ENCODE measurements at regions not wholly inside any gene's neighbourhood (a gene's known extent, or its start where the extent isn't known, plus 50 kb on each side); places are given as distances from the start of the nearest gene placed in this dataset.

DNA sequence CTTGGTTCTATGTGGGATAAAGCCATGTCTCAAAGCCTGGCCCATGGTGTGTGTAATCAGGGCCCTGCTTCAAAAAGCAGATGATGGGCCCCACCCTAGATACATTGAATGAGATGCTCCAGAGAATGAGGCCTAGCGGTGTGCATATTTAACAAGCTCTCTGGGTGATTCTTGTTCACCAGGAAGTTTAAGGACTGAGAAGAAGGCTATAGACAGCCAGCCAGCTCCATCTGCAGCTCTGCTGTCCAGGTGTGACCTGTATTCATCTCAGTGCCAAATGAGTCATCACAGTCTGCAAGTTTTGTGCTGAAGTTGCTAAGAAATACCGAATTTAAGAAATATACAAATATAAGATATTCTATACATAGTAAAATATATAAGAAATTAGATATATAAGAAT is 182.0 kb upstream of the RUNX1 start:
- no peak for DNase-seq

DNA sequence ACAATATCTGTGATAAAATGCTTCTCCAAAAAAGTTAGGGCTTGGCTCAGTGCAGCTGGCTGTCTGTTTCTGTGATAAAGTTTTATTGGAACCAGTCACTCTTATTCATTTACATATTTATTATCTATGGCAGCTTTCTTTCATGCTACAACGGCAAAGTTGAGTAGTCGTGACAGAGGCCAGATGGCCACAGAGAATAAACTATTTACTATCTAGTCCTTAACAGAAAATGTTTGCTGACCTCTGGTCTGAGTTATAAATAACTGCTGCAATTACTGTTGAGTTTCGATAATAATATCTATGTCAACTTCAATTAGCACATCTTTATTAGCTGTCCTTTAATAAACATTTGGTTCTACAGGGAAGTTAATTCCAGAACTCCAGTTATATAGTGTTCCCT is 180.2 kb upstream of the RUNX1 start:
- DNase-seq, result no peak

GRCh38 chr21:35227786-35228185 is 178.7 kb upstream of the RUNX1 start:
- DNase-seq, result no peak

GRCh38 chr21:35226968-35227744 is 178.1 kb upstream of the RUNX1 start:
- no peak for DNase-seq

- no peak for DNase-seq
Measured at GRCh38 chr21:35226328-35226727, 177.2 kb upstream of the RUNX1 start.

- DNase-seq, result no peak
Measured at GRCh38 chr21:35225573-35225972, 176.5 kb upstream of the RUNX1 start.

GRCh38 chr21:35223480-35224156 is 174.5 kb upstream of the RUNX1 start:
- DNase-seq, result no peak

GRCh38 chr21:35222541-35222941 is 173.4 kb upstream of the RUNX1 start:
- no peak for DNase-seq

DNA sequence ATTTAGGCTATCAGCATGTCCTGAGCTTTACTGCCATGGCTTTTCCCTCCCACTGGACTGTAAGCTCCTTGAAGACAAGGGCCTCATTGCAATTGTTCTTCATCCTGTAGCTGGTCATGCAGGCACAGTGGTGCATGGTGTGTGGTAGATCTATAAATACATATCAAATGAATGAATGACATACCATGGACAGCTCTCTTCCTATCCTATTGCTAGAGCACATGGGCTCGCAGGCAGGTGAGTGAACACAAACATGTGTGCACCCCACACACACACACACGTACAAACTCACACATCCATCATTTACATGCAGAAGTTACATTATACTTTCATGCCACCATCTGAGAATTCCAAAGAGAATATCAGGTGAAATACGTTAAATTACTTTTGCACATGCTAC is 172.9 kb upstream of the RUNX1 start:
- DNase-seq, result no peak

GRCh38 chr21:35220301-35220700 is 171.2 kb upstream of the RUNX1 start:
- DNase-seq, result no peak

- no peak for DNase-seq
Measured at GRCh38 chr21:35219719-35220118, 170.6 kb upstream of the RUNX1 start.

DNA sequence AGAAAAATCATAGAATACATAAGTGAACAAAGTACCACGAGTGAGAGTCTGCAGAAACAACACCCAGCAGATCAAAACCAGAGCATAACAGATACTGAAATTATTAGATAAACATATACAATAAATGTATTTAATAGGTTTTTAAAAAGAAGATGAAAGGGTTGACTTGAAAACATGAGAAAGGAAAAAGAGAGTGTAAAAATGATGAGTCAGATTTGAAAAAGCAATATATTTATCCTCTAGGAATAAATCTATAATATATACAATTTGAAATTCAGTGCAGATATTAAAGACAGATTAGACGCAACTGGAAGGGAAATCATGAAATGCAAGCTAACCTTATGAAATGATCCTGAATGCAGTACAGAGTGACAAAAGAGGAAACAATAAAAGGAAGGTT is 170.2 kb upstream of the RUNX1 start:
- no peak for DNase-seq

GRCh38 chr21:35217504-35218060 is 168.5 kb upstream of the RUNX1 start:
- DNase-seq, result peak; percentile 65

- no peak for DNase-seq
Measured at GRCh38 chr21:35216996-35217395, 167.9 kb upstream of the RUNX1 start.

DNA sequence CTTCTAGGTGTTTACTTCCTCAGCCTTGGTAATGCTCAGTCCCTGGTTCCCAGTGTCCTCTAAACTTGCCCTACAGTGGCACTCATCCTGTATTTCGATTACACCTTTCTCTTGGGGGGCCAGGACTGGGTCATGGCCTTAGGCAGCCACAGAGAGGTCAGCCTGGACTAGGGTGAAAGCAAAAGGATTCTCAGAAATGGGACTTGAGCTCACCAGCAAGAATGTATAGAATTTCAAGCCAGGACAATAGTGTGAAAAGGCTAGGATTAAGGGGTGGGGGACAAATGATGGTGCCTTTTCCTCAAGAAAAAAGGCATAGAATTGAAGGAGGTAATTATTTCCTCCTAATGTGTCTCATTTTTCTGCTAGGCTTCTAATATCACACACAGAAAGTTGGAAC is 166.8 kb upstream of the RUNX1 start:
- DNase-seq, result no peak

DNA sequence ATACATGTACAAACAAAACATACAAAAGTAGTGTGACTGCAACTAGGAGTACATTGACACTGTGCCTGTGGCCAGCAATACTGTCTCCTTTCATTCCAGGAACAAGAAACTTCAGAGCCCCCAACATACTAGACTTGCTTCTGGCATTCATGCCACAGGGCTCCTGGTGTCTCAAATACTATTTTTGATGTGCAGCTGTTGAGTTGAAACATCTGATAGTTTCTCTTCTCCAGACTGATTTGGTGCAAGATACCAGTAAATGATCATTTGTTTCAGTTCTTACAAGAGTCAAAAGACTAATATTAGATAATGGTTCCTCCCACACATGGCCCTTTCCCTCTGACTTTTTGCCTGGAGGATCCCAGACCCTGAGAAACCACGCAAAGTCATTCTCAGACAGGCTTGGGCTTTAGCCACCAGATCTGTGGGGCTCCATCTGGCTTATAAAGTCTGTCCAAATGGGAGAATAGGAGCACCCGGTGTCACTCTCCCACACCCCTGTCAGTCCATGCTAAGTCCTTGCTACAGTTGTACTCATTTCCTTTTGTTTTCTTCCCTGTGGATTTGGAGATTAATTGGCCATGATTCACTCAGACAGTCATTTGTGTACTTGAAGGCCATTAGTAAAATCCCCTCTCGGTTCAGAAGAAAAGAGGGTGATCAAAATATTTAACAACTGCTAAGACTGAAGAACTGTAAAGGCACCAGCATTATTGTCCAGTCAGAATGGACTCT is 163.5 kb upstream of the RUNX1 start:
- no peak for DNase-seq

DNA sequence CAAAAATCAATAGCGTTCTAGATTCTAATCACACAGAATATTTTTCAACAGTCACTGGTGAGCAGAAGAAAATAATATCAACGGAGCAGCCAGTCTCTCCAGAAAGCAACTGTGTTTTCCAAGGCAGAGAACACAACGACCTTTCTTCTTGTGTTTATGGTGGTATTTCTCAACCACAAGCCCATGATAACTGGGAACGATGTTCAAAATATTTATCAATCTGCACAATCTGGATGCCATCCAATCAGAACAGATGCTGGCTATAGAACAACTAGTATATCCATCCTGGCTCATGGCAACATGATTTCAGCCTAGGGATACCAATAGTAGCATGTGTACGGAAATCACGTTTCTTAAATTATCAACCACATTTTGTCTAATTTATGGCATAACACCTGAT is 162.7 kb upstream of the RUNX1 start:
- no peak for DNase-seq

DNA sequence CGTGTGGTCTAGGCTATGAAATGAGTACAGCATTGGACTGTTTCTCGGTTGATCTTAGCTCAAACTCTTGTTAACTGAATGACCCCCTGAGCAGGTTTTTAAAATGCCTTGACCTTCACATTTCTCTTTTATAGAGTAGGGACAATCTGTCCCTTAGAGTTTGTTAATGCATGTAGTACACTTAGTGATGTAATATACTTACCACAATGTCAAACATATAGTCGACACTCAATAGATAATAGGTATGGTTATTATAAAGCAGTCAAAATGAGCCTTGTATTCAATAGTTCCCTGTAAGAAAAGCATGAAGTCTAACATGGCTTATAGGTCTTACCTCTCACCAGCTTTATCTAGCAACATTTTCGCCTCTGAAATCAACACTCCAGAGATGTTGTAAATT is 161.0 kb upstream of the RUNX1 start:
- DNase-seq, result no peak

DNA sequence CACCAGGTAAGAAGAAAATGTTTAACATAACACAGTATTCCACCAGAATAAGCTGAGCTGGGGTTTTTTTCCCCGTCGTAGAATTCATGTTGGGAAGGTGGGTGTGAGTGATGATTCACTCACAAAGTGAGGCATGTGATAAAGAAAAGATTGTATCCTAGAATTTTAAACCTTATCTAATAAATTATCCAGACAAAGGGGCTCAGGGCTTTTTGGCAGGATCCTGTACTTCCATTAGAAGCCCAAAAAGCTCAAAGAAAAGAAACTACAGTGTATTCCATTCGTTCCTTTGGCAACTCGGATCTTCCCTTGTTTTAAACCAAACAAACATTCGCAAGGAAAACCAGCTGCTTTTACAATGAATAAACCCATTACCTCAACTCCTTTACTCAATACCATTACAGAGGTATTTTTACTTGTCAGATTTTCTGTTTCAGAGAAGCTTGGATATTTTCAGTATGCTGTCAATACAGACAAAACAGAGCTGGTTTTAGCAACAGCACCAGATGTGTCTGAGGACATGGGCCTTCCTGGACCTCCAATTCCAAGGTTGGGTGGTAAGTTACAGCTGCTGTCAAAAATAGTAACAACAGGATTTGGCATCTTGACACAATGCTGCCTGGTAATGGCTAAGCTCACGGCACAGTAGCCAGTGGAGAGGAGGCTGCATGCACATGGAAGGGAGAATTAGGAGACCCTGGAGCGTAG is 159.9 kb upstream of the RUNX1 start:
- DNase-seq, result no peak

DNA sequence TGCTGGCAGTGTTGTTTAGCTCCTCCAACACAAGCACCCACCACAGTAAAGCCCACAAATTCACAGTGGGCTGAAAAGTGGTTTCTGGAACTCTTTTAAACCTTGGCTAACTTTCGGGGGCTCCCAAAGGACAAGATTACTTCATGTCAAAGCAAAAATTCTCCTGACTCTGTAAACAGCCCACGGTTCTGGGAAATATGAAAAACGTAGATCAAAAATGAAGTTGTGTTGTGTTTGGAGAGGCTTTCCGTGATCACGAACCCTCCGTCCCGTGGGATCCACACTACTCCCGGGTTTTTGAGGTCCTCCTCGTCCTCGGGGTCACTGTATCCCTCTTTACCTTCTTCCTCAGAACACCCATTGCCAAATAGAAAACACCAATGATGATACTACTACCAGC is 159.0 kb upstream of the RUNX1 start:
- DNase-seq, result no peak

DNA sequence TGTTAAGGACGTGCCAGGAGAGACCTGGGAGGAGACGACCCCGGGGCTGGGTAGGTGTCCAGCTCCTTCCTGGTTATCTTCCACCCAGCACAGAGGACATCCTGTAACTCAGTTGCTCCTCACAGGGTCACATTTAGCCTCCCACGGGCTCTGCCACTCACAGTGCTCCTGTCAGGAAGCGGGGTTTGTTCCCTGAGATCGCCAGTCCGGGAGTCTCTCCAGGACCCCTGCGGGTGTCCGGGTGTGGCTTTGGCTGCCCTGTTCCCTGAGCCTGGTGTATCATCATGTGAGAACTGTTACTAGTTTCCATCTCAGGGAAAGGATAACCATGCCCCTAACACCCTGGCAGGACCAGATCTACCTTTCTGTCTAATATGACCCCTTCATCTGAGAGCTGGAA is 158.2 kb upstream of the RUNX1 start:
- no peak for DNase-seq

- DNase-seq, result no peak
Measured at GRCh38 chr21:35206141-35207125, 157.3 kb upstream of the RUNX1 start.
